Activated CD8-positive, alpha-beta memory T cell treated with anti-CD3 and anti-CD28 coated beads for 4 hours (primary cell): ENCODE measurements at regions not wholly inside any gene's neighbourhood (a gene's known extent, or its start where the extent isn't known, plus 50 kb on each side); places are given as distances from the start of the nearest gene placed in this dataset.
"Not testable (repeated sequence)": the region's sequence is repeated elsewhere in the genome, so short reads cannot be mapped to it uniquely, and the experiment has no call there.

Source experiments
- DNase-seq, 2 donors: peaks; one replicate each; pipeline ENCODE4 v3.0.0-alpha.2; 2020; ENCODE audit warnings: low read depth in 2 of 2

- DNase-seq, result no peak
These were observed 218.6 kb upstream of the MOCS1 start for GRCh38 chr6:40152701-40153436.

GRCh38 chr6:40152196-40152595, 217.9 kb upstream of the MOCS1 start:
- no peak for DNase-seq

- no peak for DNase-seq
These were observed 214.8 kb upstream of the MOCS1 start for GRCh38 chr6:40148882-40149573.

- no peak for DNase-seq
These were observed 212.6 kb upstream of the MOCS1 start for GRCh38 chr6:40146902-40147301.

GRCh38 chr6:40139447-40139846, 205.2 kb upstream of the MOCS1 start:
- DNase-seq, result no peak

GRCh38 chr6:40138273-40138720, 204.0 kb upstream of the MOCS1 start:
- DNase-seq, result no peak

- no peak for DNase-seq
These were observed 201.3 kb upstream of the MOCS1 start for GRCh38 chr6:40135491-40136072.

- not testable (repeated sequence) for DNase-seq
These were observed 199.7 kb upstream of the MOCS1 start for GRCh38 chr6:40133981-40134380.

GRCh38 chr6:40131675-40132074, 197.4 kb upstream of the MOCS1 start:
- DNase-seq, result no peak

- DNase-seq, result no peak
These were observed 193.9 kb upstream of the MOCS1 start for GRCh38 chr6:40128127-40128526.

- no peak for DNase-seq
These were observed 191.6 kb upstream of the MOCS1 start for GRCh38 chr6:40125680-40126394.

GRCh38 chr6:40124924-40125323, 190.7 kb upstream of the MOCS1 start:
- DNase-seq, result no peak

GRCh38 chr6:40116832-40117231, 182.6 kb upstream of the MOCS1 start:
- no peak for DNase-seq

- no peak for DNase-seq
These were observed 178.1 kb upstream of the MOCS1 start for GRCh38 chr6:40112350-40112749.

- no peak for DNase-seq
These were observed 174.5 kb upstream of the MOCS1 start for GRCh38 chr6:40108736-40109135.

- DNase-seq, result no peak
These were observed 172.6 kb upstream of the MOCS1 start for GRCh38 chr6:40106840-40107239.

- no peak for DNase-seq
These were observed 164.5 kb upstream of the MOCS1 start for GRCh38 chr6:40098774-40099173.

GRCh38 chr6:40097590-40097989, 163.3 kb upstream of the MOCS1 start:
- no peak for DNase-seq

- no peak for DNase-seq
These were observed 149.1 kb upstream of the MOCS1 start for GRCh38 chr6:40083141-40083920.

GRCh38 chr6:40082278-40083043, 148.2 kb upstream of the MOCS1 start:
- DNase-seq, result no peak

- DNase-seq, result no peak
These were observed 143.5 kb upstream of the MOCS1 start for GRCh38 chr6:40077736-40078135.
